GM08714 (cell line): ENCODE measurements at regions not wholly inside any gene's neighbourhood (a gene's known extent, or its start where the extent isn't known, plus 50 kb on each side); places are given as distances from the start of the nearest gene placed in this dataset.

ENCODE experiments used
- H3K4me3 ChIP-seq: fragments of 200-500 bp; sonication (Bioruptor generic); 2 replicates; pipeline ENCODE4 v1.5.1; 2014; ENCODE audit warnings: mild to moderate bottlenecking, low read length, inconsistent platforms
- ZNF274 ChIP-seq: IDR thresholded peaks from 2 replicates; pipeline ENCODE4 v1.6.1; 2012; ENCODE audit warnings: mild to moderate bottlenecking, low read depth, low read length

- no peak overlapping the region for H3K4me3 ChIP-seq
- no peak for TF ChIP-seq ZNF274
Measured at GRCh38 chr3:193851941-193852674, 259.1 kb downstream of the OPA1 start.

- no peak overlapping the region for H3K4me3 ChIP-seq
- TF ChIP-seq ZNF274 = no peak
Measured at GRCh38 chr3:193852901-193853300, 259.9 kb downstream of the OPA1 start.

DNA sequence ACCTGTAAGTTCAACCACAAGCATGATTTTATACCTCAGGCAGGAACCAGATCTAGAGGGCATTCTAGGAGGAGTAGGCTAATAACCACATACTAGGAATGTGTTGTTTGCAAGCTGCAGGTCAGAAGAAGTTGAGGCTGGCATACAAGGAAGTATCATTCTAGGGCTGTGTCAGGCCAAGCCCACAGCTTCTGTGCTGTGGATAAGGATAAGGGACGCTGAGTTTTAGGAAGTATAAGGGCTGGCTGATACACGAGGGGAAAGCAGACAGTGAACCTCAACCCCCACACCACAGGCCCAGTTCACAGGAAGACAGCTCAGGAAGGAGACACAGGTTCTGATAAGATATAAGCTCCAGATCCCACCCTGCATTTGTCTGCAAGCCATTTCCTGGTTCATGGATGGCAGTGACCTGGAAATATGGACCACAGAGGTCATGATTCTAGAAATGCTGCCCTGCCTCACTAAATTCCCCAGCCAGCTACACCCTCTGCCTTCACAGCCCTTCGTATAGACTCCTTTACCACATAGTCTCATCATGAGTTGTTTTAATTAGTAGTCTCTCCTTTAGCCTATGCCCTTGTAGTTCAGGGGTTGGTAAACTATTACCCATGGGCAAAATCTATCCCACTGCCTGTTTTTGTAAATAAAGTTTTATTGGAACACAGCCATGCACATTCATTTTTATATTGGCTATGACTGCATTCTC, 260.7 kb downstream of the OPA1 start:
- no peak overlapping the region for H3K4me3 ChIP-seq
- no peak for TF ChIP-seq ZNF274

GRCh38 chr3:193857996-193858395, 265.0 kb downstream of the OPA1 start:
- no peak overlapping the region for H3K4me3 ChIP-seq
- TF ChIP-seq ZNF274 = no peak

DNA sequence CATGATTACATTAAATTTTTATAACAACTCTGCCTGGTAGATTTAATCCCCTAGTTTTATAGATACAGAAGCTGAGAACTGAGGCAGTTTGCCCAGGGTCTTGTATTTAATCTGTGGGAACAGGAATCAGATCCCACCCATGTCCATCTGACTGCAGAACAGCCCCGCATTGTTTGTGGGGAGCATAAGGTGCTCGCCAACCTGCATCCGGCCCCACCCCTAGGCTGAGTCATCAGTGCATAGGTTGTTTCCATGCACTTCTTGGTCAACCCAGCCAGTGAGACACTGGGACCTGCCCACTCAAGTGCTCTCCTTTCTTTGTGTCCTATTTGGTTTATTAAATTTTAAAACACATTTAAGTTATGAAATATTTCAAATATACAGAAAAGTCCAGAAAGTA, 266.2 kb downstream of the OPA1 start:
- no peak for TF ChIP-seq ZNF274
- no peak overlapping the region for H3K4me3 ChIP-seq

GRCh38 chr3:193861012-193861411, 268.0 kb downstream of the OPA1 start:
- TF ChIP-seq ZNF274 = no peak
- H3K4me3 ChIP-seq = no peak overlapping the region

- H3K4me3 ChIP-seq = no peak overlapping the region
- no peak for TF ChIP-seq ZNF274
Measured at GRCh38 chr3:193862843-193863242, 269.8 kb downstream of the OPA1 start.

- no peak for TF ChIP-seq ZNF274
Measured at GRCh38 chr3:193863657-193864357, 270.8 kb downstream of the OPA1 start.

DNA sequence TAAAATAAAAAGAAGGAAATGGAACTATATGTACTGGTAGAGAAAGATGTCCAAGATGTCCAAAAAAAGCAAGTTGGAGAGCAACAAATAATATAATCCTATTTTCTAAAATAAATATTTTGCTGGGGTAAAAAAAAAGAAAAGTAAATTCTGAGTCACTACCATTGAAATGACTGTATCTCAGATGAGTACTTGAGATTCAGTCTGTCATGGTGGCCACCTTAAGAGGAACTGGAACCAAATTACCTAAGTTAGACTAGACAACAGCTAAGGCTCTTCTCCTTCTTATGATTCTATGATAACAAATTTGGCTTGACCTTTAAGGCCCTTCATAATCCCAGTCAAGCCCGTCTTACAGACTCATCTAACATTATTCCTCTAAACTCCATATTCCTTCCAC, 270.6 kb upstream of the HES1 start:
- no peak overlapping the region for H3K4me3 ChIP-seq
- no peak for TF ChIP-seq ZNF274

More at GRCh38 chr3:193863657-193864357, 270.8 kb downstream of the OPA1 start:
- H3K4me3 ChIP-seq = no peak overlapping the region

- H3K4me3 ChIP-seq = no peak overlapping the region
Measured at GRCh38 chr3:193865896-193866480, 270.0 kb upstream of the HES1 start.

DNA sequence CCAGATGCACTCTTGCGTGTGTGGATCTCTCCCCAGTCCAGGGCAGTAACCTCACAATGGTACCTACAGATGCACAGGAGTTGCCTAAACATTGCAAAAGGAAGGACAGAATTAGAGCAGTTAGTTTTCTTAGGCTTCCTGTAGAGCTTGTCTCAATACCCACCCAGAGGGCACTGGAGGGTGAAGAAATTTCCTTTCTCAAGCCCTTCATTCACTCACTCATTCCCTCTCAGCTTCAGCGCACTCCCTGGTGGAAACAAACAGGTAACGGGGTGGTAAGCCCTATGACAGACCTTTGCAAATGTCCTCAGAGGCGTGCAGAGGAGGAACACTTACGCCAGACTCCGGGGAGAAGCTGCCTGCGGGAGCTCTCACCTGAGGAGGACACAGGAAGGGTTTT, 267.4 kb upstream of the HES1 start:
- TF ChIP-seq ZNF274 = no peak
- no peak overlapping the region; the same call in 1 of the 2 replicates for H3K4me3 ChIP-seq

More at GRCh38 chr3:193865896-193866480, 270.0 kb upstream of the HES1 start:
- TF ChIP-seq ZNF274 = no peak

GRCh38 chr3:193869221-193870201, 266.4 kb upstream of the HES1 start:
- TF ChIP-seq ZNF274 = no peak
- H3K4me3 ChIP-seq = no peak overlapping the region
